GM12864 (cell line): ENCODE measurements at regions not wholly inside any gene's neighbourhood (a gene's known extent, or its start where the extent isn't known, plus 50 kb on each side); places are given as distances from the start of the nearest gene placed in this dataset.
"Not testable (repeated sequence)": the region's sequence is repeated elsewhere in the genome, so short reads cannot be mapped to it uniquely, and the experiment has no call there.

Experiments used
- DNase-seq: peaks from one replicate; pipeline ENCODE4 v3.0.0-alpha.2; 2011; ENCODE audit warnings: low read depth
- H3K4me3 ChIP-seq: 2 replicates; pipeline ENCODE4 v1.5.1; 2011; ENCODE audit warnings: mild to moderate bottlenecking, low read depth, low read length, control low read depth
- CTCF ChIP-seq: IDR thresholded peaks from 2 replicates; pipeline ENCODE4 v1.5.1; 2011; ENCODE audit warnings: low read depth, mild to moderate bottlenecking, moderate library complexity, low read length, control low read depth, inconsistent platforms; ENCODE audit errors: missing control alignments

- DNase-seq: no peak
- H3K4me3 ChIP-seq: no peak overlapping the region
- no peak for TF ChIP-seq CTCF
These were observed 71.7 kb upstream of the RAP1B start for GRCh38 chr12:68538726-68539614.

- no peak for DNase-seq
- no peak for TF ChIP-seq CTCF
- no peak overlapping the region for H3K4me3 ChIP-seq
These were observed 71.1 kb upstream of the RAP1B start for GRCh38 chr12:68539615-68539952.

GRCh38 chr12:68540768-68541167 lies 69.9 kb upstream of the RAP1B start:
- DNase-seq, H3K4me3 ChIP-seq: not testable (repeated sequence)

GRCh38 chr12:68547318-68547717 lies 63.4 kb upstream of the RAP1B start:
- not testable (repeated sequence) for H3K4me3 ChIP-seq, DNase-seq

- H3K4me3 ChIP-seq, DNase-seq: not testable (repeated sequence)
These were observed 58.0 kb upstream of the RAP1B start for GRCh38 chr12:68552605-68553195.

GRCh38 chr12:68557011-68557730 lies 53.5 kb upstream of the RAP1B start:
- no peak for DNase-seq
- no peak for TF ChIP-seq CTCF
- no peak overlapping the region for H3K4me3 ChIP-seq

GRCh38 chr12:68559246-68559645 lies 51.5 kb upstream of the RAP1B start:
- no peak for TF ChIP-seq CTCF
- H3K4me3 ChIP-seq: no peak overlapping the region
- DNase-seq: no peak

- no peak for DNase-seq
- no peak for TF ChIP-seq CTCF
- no peak overlapping the region for H3K4me3 ChIP-seq
These were observed 50.5 kb upstream of the RAP1B start for GRCh38 chr12:68559984-68560850.
